GM20431 (cell line): ENCODE measurements at regions not wholly inside any gene's neighbourhood (a gene's known extent, or its start where the extent isn't known, plus 50 kb on each side); places are given as distances from the start of the nearest gene placed in this dataset.

Experiments
- in situ Hi-C: fragments of 300-500 bp; cut with MseI, MboI; formaldehyde crosslinking; loops from one replicate; pipeline ENCODE4 v1.15.0; 2020; ENCODE audit warnings: low sequenced_read_pairs; ENCODE audit not compliant: unreplicated experiment

GRCh38 chr1:195597891-195598290 lies 1010.3 kb downstream of the KCNT2 start:
- in situ Hi-C loops = no loop called here

- in situ Hi-C loops = no loop called here
These were observed 1013.5 kb downstream of the KCNT2 start for GRCh38 chr1:195594773-195595172.

- in situ Hi-C loops = no loop called here
These were observed 1013.9 kb downstream of the KCNT2 start for GRCh38 chr1:195594322-195594721.

DNA sequence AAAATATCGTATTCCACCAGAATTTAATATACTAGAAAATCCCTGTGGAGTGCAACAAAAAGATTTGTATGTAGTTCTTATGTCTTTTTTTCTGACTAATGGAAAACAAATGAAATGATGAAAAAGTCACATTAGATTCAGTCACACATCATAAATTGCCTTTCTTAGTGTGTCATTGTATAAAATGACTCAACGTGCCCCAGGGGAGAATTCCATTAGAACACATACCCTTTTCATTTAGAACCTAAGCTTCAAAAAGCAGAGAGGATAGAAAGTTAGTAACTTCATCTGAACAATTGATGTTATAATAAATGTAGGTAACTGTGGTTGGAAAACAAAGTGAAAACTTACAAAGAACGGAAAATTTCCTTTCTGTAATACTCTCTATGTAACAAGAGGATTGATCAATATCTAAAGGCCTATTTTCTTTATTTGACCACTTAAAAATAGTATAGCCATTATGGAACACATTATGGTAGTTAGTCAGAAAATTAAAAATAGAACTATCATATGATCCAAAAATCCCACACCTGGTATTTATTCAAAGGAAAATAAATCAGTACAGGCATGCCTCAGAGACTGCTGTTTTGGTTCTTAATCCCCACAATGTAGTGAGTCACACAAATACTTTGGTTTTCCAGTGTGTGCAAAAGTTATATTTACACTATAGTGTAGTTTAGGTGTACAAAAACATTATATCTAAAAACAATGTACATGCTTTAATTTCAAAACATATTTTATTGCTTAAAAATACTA lies 1016.1 kb downstream of the KCNT2 start:
- in situ Hi-C loops = no loop called here

- in situ Hi-C loops = no loop called here
These were observed 1017.6 kb downstream of the KCNT2 start for GRCh38 chr1:195590649-195591048.

GRCh38 chr1:195584870-195585624 lies 1023.2 kb downstream of the KCNT2 start:
- in situ Hi-C loops = no loop called here

DNA sequence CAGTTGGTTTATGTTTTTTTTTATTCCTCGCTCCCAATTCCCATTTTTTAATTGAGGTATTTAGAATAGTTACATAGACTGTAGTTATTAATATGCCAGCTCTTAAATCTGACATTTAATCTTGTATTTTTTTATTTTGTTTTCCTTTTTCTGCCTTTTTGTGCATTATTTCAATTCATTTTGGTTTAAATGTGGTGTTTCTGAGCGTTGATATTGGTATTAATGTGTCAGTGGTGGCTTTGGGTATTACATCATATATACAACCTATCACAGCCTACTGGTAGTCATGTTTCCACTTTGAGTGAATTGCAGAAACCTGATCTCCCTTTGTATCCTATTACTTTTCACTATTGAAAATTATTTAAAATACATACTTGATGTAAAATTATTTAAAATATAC lies 1027.3 kb downstream of the KCNT2 start:
- in situ Hi-C loops = no loop called here

DNA sequence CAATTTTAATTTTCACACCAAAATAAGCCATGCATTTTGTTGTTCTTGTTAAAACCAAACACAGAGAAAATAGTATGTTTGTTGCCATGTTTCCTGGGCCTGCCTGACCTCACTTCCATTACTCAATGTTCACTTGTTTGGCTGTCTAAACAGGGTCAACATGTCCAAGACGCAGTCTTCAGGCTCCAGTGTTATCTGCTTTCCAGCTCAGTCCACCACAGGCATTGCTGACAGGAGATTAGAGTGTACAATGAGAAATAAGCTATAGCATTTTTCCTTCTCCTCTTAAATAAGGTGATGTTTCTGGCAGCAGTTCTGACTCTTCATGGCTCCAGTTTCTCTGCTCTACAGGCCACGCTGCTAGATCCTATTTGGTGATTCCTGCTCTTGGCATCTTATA lies 1030.5 kb downstream of the KCNT2 start:
- in situ Hi-C loops = no loop called here

DNA sequence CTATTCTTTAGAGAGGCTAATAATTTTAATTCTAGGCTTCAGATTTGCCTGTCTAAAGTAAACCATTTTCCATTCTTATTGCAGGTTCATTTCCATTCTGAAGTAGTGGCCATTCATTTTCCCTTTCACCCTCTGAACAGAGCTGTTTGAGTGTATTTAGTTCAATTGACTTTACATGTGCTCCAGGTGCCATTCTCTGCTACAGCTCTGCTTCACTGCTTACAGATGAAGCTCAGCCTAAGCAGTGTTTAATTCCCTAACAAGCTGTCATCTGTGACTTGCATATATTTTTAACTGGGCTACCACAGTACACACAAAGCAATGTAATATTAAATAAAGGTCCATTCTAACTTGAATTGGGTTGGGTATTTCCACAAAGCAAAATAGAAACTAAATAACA lies 1031.6 kb downstream of the KCNT2 start:
- in situ Hi-C loops = no loop called here

GRCh38 chr1:195574511-195574910 lies 1033.7 kb downstream of the KCNT2 start:
- in situ Hi-C loops = no loop called here

DNA sequence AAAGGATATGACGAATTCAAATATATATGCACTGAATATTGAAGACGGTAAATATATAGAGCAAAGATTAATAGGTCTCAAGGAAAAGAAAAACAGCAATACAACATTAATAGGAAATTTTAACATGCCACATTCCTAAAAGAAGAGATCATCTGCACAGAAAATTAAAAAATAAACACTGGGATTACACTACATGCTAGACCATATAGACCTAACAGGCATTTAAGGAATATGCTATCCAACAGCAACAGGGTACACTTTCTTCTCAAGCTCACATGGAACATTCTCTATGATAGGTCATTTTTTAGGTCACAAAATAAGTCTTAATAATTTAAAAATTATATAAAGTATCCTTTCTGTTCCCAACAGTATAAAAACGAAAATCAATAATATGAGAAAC lies 1038.3 kb downstream of the KCNT2 start:
- in situ Hi-C loops = no loop called here

GRCh38 chr1:195568389-195568788 lies 1039.9 kb downstream of the KCNT2 start:
- in situ Hi-C loops = no loop called here

DNA sequence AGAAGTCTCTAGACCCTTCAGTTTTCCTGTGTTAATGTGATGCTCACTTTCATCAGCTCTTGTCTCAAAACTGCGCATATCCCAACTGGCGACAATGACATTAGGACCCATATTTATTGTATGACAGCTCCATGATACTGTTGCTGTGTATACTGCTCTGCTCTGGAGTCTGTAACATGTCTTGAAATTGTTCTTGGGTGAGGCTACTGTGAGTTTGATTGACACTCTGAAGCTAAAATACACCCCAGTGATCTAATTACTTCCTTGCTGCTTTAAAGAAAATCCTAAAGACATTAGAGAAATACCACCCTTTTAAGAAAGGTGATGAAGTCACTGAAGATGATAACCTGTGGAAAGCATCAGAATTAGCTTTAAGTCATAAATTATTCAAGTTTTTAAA lies 1046.2 kb downstream of the KCNT2 start:
- in situ Hi-C loops = no loop called here

DNA sequence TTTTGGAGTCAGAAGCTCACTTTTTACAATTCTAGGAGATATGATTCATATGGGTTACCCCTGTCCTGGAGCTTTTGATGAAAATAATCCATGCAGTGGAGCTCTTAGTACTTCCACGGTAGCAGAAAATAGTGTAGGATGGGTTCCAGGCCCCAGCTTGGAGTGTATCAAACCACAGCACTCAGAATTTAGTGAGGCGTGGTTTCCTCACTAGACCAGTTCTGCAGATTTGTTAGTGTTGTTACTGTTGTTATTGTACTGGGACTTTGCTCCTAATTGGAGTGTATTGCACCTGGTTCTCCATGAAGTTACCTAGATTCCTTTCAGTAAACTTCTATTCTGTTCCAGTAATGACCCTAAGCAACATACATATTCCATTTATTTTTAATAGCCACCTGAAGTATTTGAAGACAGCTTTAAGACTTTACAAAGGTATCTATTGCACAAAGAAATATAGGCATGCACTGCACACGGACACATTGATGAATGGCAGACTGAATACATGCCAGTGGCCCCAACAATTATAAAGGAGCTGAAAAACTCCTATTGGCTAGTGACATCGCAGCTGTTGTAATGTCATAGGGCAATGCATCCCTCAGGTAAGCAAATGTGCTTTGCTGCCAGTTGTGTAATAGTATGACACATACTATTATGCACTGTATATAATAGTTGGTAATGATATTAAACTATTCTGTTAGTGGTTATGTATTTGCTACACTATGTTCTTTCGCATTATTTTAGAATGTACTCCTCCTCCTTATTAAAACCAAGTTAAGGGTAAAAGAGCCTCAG lies 1058.0 kb downstream of the KCNT2 start:
- in situ Hi-C loops = no loop called here

- in situ Hi-C loops = no loop called here
These were observed 1077.3 kb downstream of the KCNT2 start for GRCh38 chr1:195530961-195531360.

DNA sequence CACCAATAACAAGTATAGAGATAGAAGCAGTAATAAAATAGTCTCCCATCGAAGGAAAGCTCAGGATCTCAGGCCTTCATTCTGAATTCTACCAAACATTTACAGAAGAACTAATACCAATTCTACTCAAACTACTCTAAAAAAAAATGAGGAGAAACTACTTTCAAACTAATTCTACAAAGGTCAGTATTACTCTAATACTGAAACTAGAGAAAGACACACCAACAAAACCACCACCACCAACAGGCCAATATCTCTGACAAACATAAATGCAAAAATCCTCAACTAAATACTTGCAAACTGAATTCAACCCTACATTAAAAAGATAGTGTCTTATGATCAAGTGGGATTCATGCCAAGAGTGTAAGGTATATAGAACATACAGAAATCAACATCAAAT lies 1078.4 kb downstream of the KCNT2 start:
- in situ Hi-C loops = no loop called here

GRCh38 chr1:195520757-195521156 lies 1087.5 kb downstream of the KCNT2 start:
- in situ Hi-C loops = no loop called here

DNA sequence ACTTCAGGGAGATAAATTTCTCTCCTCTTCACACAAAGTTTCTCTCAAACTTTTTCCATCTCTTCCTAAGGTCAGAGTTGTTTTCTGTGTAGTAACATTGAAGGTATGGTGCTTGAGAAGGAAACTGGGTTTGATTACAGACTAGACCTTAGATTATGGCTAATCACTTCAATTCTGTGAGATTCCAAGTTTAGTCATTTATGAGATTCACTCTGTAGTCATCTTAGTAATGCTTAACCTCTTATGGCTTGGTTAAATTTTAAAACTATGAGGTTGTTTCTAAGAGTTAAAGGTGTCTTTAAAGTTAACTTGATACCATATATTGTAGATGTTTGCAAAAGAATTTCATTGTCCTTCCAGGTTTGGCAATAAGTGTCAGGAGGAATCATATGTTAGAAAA lies 1092.2 kb downstream of the KCNT2 start:
- in situ Hi-C loops = no loop called here

DNA sequence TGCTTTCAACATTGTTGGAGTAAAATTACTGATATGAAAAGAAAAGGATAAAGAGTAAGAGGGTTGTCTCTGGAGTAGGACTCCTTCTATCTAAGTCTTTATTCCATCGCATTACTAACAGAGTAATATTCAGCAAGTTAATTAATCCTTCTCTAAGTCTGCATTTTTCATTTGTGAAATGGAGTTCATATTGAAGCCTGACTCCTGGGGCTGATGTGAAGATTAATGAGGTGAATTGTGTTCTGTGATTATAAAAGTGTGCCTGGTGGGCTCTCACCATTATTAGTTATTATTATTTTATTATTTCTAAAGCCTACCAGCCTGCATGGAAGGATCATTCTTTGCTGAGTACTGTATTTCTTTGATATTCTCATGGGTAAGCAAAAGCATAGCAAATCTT lies 1096.7 kb downstream of the KCNT2 start:
- in situ Hi-C loops = no loop called here

DNA sequence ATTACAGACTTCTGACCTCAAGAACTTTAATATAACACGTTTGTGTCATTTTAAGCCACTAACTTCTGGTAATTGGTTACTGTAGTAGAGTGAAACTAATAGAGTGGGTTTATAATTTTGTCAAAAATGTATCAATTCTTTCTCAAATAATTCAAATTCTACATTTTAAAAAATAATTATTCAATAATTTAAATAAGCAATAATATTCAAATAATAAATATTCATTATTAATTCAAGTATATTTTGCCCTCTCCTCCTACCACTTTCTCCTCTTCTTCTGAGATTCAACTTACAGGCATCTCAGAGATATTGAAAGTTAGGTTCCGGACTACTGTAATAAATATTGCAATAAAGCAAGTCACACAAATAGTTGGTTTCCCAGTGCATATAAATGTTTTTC lies 1107.1 kb downstream of the KCNT2 start:
- in situ Hi-C loops = no loop called here
